Heart left ventricle (tissue), 16 donors: ENCODE measurements at regions not wholly inside any gene's neighbourhood (a gene's known extent, or its start where the extent isn't known, plus 50 kb on each side); places are given as distances from the start of the nearest gene placed in this dataset.
A peak's percentile ranks its signal among the peaks of the same experiment; 100 is the strongest.

Experiments used
- ATAC-seq, 4 donors: fragments of 200-7000 bp; cut with Tn5 transposase; one replicate each; pipeline ENCODE4 v1.9.1; 2020 to 2022; ENCODE audit warnings: moderate library complexity in 4 of 4, mild to moderate bottlenecking in 3 of 4, moderate number of reproducible peaks in 1 of 4
- DNase-seq, 5 donors: peaks; one replicate each; pipeline ENCODE4 v3.0.0-alpha.2; 2020
- H3K27ac ChIP-seq, 12 donors: fragments of 200-600 bp; sonication (generic) in 4 of 12; one replicate each; pipeline versions ENCODE4 v1.5.0 to v1.8.0; 2016 to 2022; ENCODE audit warnings: mild to moderate bottlenecking in 2 of 12
- H3K27me3 ChIP-seq, 9 donors: fragments of 200-600 bp; sonication (generic) in 2 of 9; one replicate each; pipeline versions ENCODE4 v1.5.1 to v1.8.0; 2016 to 2022; ENCODE audit warnings: mild to moderate bottlenecking in 3 of 9
- H3K36me3 ChIP-seq, 9 donors: fragments of 200-600 bp; sonication (generic) in 2 of 9; one replicate each; pipeline versions ENCODE4 v1.5.0 to v1.8.0; 2018 to 2022; ENCODE audit warnings: mild to moderate bottlenecking in 2 of 9
- H3K4me1 ChIP-seq, 12 donors: fragments of 200-600 bp; sonication (generic) in 4 of 12; one replicate each; pipeline versions ENCODE4 v1.5.0 to v1.8.0; 2016 to 2022; ENCODE audit warnings: mild to moderate bottlenecking in 3 of 12
- H3K4me3 ChIP-seq, 12 donors: fragments of 200-600 bp; sonication (generic) in 4 of 12; one replicate each; pipeline versions ENCODE4 v1.5.0 to v1.8.0; 2017 to 2022; ENCODE audit warnings: mild to moderate bottlenecking in 9 of 12, moderate library complexity in 4 of 12
- H3K9me3 ChIP-seq, 12 donors: fragments of 200-600 bp; sonication (generic) in 4 of 12; one replicate each; pipeline versions ENCODE4 v1.5.0 to v1.8.0; 2016 to 2022; ENCODE audit warnings: mild to moderate bottlenecking in 1 of 12
- CTCF ChIP-seq, 12 donors: fragments of 200-600 bp; sonication (generic) in 4 of 12; IDR thresholded peaks; one replicate each; pipeline versions ENCODE4 v1.5.0 to v1.8.0; 2018 to 2022; ENCODE audit warnings: antibody characterized with exemption in 12 of 12, mild to moderate bottlenecking in 5 of 12
- POLR2A ChIP-seq, 2 donors: fragments of 450-650 bp; IDR thresholded peaks; one replicate each; pipeline ENCODE4 v1.6.1; 2017; ENCODE audit warnings: antibody characterized with exemption in 2 of 2, mild to moderate bottlenecking in 2 of 2, moderate library complexity in 2 of 2
- WGBS, 4 donors: extraction: QIAGEN DNeasy Blood & Tissue Kit in 2 of 4; methylation state at CpG; one replicate each; pipeline versions ENCODE4 v1.1.5 to v1.1.7; 2013 to 2018; 5-methylcytosine and 5-hydroxymethylcytosine counted together
- intact Hi-C, 10 donors: fragments of 100-400 bp; cut with DNase I; formaldehyde crosslinking; loops; one replicate each; pipeline versions ENCODE4 v1.11.1 to v1.14.2; 2022
- donor health status: ischemic (EF 13 %, LVEDD 7.1; RV severe dilation, severe dysfunction).
- donor health status: healthy with polysubstance abuse.
- donor health status: DM: no; HTN: yes; CAD: no.
- donor health status: DM: no; HTN: no; CAD: no.
- donor health status: ischemic (EF 25% LVEDD 6.9; RV normal size, moderate dysfunction).
- donor health status: ischemic (EF 25% LVEDD 5.7; RV mildly dilated, moderate dysfunction).
- donor health status: healthy.
- donor health status: DM: yes; HTN: yes; CAD: no.
- donor health status: ischemic (EF 35%, LVEDD 5.7; RV mildly dilated, moderate dysfunction).
- donor health status: nonischemic (EF 11% LVEDD 7.7; RV severe dilation, severe dysfunction).
- donor health status: DM: yes; HTN: yes; CAD: no.
- donor health status: PGD.
- donor health status: ischemic (EF 29% LVEDD 5.4; RV normal size, mild dysfunction).
- donor health status: nonischemic (EF 23%, LVEDD 6.1; RV moderate dilation, normal function).

- H3K27ac ChIP-seq = no peak overlapping the region
- no peaks in the 10 kb centered on the region for H3K9me3 ChIP-seq
- H3K4me3 ChIP-seq = no peak overlapping the region
- ATAC-seq = peak in 1 of 4 donors; percentile 23
- H3K27me3 ChIP-seq = peaks cover 0 to 17% (median 0%) of the 10 kb centered on the region in 9 donors
- TF ChIP-seq POLR2A (IDR thresholded peaks at IDR 0.05) (no peak), CTCF (IDR thresholded peaks at IDR 0.05) (no peak)
- no peak for DNase-seq
- intact Hi-C loops = no loop called here
- H3K4me1 ChIP-seq = no peaks in the 10 kb centered on the region
- 77 to 81% (median 78%) methylated on average over 11 to 13 of the region's 13 CpGs for WGBS, 4 donors
- H3K36me3 ChIP-seq = no peaks in the 10 kb centered on the region
Observed at GRCh38 chr10:131532291-131532690, 220.8 kb upstream of the TCERG1L start.

GRCh38 chr10:131532745-131533341 lies 221.3 kb upstream of the TCERG1L start:
- H3K27me3 ChIP-seq = peaks cover 0 to 17% (median 0%) of the 10 kb centered on the region in 9 donors

DNA sequence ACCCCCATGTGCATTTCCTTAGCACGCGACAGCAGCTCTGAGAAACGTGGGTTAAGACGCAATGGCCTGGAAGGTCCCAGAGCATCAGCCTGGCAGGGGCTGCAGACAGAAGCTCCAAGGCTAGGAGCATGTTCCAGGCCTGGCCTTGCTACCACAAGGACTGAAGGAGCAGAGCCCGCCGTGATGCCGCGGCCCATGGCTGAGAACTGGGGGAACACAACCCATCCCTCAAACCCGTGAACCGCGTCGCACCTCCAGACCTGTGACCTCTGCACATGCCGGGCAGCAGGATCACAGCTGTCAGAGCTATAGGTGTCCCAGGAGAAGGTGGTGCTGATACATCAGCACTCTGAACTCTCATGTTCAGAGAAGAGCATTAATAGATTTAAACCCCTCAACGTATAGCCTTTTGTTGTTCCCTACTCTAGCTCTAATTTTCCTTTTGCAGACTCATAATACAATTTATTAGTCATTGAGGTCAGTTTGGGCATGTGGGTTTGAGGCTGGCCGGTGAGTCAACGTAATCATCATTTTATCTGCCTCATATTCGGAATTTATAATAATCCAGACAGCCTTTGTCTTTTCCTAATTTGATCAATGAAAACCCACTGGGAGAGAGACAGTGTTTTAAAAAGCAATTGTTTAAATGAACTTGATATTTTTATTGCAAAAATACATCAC lies 222.5 kb upstream of the TCERG1L start:
- H3K27me3 ChIP-seq = peaks cover 0 to 17% (median 0%) of the 10 kb centered on the region in 9 donors
- no peaks in the 10 kb centered on the region for H3K4me1 ChIP-seq
- ATAC-seq = no peak
- intact Hi-C loops = no loop called here
- DNase-seq = no peak
- no peaks in the 10 kb centered on the region for H3K9me3 ChIP-seq
- H3K36me3 ChIP-seq = no peaks in the 10 kb centered on the region
- 84 to 91% (median 88%) methylated on average over 17 of the region's 17 CpGs for WGBS, 4 donors
- H3K4me3 ChIP-seq = no peak overlapping the region
- H3K27ac ChIP-seq = no peak overlapping the region
- TF ChIP-seq POLR2A (IDR thresholded peaks at IDR 0.05) = no peak
- TF ChIP-seq CTCF (IDR thresholded peaks at IDR 0.05) = no peak

More at GRCh38 chr10:131532745-131533341, 221.3 kb upstream of the TCERG1L start:
- Histone ChIP-seq H3K4me3 (no peak overlapping the region), H3K9me3 (no peaks in the 10 kb centered on the region), H3K4me1 (no peaks in the 10 kb centered on the region), H3K27ac (no peak overlapping the region), H3K36me3 (no peaks in the 10 kb centered on the region)
- TF ChIP-seq CTCF (IDR thresholded peaks at IDR 0.05) = no peak
- no peak for TF ChIP-seq POLR2A (IDR thresholded peaks at IDR 0.05)
- ATAC-seq = peak in 1 of 4 donors; percentile 23
- DNase-seq = no peak
- intact Hi-C loops = no loop called here
- WGBS, 4 donors = 74 to 85% (median 82%) methylated on average over 18 to 24 of the region's 24 CpGs

GRCh38 chr10:131534836-131535235 lies 223.3 kb upstream of the TCERG1L start:
- WGBS, 4 donors = 78 to 88% (median 81%) methylated on average over 9 to 11 of the region's 11 CpGs
- Histone ChIP-seq H3K9me3 (no peaks in the 10 kb centered on the region), H3K36me3 (no peaks in the 10 kb centered on the region), H3K4me1 (no peaks in the 10 kb centered on the region), H3K27me3 (peaks cover 0 to 15% (median 0%) of the 10 kb centered on the region in 9 donors), H3K27ac (no peak overlapping the region), H3K4me3 (no peak overlapping the region)
- ATAC-seq = no peak
- DNase-seq = no peak
- no peak for TF ChIP-seq POLR2A (IDR thresholded peaks at IDR 0.05)
- TF ChIP-seq CTCF (IDR thresholded peaks at IDR 0.05) = no peak
- intact Hi-C loops = no loop called here
